ENCODE measurements at regions not wholly inside any gene's neighbourhood (a gene's known extent, or its start where the extent isn't known, plus 50 kb on each side); places are given as distances from the start of the nearest gene placed in this dataset.

DNA sequence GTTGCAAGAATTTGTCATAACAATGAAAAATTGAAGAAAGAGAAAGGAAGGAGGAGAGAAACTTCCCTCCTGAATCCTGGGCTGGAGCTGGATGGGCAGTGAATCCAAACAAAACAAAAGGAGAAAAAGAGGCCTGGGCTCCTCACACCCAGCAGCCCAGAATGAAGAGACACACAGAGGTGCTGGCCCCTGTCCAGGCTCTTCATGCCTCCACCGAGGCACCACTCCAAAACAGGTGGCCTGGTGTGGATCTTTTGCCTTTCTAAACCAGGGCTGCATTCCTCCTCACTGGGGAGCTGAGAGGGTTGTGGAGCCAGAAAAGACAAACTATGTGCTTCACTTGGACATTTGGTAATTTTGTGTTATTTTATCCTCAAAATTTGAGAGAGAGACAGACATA lies 76.0 kb downstream of the FAM124B start:
- DNase-seq: no peak

DNA sequence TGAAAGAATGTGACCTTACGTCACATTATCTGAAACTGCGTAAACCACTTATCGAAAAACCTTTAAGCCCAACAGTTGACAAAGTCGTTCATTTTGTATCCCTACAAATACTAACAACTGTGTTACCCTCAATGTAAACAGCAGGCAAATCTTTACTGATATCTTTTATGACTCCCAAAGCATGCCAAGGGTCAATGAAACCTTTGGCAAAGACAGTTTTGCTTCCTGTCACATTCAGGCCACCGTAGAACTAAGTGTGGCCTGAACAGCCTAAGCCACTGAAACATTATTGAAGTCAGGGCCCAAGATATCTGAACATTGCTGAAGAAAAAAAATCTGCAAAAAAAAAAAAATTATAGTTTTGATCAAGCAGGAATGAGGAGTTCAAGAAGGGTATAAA lies 77.3 kb downstream of the FAM124B start:
- DNase-seq: no peak

DNA sequence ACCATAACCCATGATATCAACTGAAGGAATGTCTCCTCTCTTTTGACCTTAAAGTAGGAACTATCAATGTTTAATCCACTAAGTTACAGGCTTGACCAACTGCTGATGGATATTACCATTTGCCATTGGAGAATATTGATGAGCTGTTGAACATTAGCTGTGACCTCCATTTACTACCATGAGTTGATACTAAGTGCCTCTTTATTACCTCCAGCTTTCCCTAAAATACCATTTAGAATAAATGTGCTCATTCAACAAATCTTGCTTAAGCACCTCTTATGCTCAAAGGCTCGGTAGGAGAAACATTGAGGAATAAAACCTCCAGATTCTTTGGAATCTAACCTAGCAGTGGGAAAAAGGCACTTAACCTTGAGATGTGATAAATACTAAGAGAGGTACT lies 81.2 kb downstream of the FAM124B start:
- DNase-seq: no peak

DNA sequence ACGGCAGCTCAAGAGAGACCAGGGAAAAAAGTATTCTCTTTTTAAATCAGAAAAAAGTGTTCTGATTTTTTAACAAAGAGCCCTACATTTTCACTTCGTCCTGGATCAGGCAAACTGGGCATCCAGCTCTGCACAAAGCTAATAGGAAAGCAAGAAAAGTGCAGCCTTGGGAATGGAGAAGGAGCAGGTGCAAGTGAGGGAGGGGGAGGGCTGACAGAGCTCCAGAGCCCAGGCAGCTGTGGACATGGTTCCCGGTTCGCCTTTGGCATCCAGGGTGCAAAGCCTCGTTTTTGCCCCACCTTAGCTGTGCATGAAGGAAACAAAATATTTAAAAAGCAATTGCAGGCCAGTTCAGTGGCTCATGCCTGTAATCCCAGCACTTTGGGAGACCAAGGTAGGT lies 82.2 kb downstream of the FAM124B start:
- DNase-seq: peak; percentile 23

DNA sequence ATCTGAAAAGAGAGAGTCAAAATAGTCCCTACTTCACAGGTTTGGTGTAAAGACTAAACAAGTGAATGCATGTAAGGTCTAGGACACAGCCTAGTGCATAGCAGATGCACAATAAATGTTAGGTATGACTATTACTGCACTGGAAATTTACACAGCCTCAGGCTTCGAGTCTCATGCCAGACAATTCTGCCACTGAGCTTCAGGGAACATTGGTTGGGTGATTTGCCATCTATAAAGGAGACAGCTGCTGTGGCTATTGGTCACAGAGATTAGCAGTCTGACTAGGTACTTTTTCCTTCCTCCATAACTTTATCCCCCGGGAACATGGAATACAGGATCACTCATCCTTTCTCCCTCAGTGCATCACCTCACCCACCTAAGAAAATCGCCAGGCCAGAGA lies 89.2 kb downstream of the FAM124B start:
- no peak for DNase-seq

DNA sequence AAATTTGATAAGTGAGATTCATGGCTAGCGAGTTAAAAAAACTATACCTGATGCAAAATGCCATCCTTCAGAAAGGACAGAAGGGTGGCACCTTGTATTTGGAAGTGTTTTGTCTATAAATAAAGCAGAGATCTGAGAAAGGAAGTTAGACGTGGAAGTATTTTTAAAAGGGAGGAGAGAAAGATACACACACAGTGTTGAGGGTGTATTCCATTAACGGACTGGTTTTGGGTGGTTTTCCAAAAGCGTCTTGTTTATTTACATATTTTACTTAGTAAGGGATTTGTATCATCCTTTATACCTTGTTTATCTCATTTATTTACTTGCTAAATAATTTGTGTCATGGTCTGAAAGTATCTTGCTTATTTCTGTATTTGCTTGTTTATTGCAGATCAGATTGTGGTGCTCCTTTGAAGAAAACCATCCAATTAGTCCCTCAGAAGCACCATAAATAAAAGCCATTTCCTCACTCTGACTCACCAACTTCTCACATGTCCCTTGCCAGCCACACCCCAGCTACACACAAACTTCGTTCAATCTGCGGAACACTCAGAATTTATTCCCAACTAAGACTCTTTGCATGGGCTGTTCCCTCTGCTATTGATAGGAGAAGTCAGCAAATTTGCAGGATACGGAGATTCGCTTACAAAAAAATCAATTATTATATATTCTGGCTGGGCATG lies 90.8 kb downstream of the FAM124B start:
- DNase-seq: no peak

DNA sequence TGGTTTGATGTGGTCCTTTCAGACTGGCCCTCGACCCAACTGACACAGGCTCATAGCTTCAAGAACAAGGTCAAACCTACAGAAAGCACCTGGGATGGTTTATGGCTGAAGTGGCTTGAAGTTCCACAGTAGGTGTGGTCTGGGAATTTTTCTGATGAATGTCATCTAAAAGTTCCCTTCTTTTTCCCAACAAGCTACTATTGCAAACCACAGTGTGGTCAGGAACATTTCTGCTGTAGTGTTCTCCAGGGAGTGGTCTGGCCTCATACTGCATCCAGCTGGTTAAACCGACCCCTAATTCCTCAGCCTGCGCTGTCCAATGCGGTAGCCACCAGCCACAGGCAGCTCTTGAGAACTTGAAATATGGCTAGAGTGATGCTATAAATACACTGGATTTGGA lies 92.7 kb downstream of the FAM124B start:
- DNase-seq: peak; percentile 74

DNA sequence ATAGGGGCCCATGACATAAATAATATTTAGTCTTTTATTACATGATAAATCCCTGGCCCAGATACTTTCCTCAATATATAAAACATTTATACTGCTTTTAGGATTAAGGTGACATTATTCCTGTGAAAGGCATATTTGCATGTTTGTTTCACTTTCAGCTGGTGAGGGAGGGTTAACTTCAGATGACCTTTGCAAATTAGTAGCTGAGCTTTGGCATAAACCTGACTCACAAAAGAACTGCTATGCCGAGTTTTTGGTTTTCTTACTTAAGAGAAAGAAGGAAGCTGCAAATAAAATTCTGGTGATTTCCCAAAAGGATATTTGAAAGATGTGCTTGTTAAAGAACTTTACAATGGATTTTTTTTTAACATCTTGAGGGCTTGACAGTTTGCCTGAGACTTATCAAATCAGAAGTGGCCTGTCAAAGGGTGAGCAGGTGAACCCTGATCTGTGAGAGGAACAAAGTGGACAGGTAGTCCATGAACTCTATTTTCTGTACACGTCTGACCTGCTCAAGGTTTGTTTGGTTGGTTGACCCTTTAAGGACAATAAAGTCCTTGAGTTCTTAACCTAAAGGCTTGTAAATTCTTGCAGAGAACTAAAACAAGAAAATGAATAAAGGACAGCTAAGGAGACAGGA lies 93.5 kb downstream of the FAM124B start:
- no peak for DNase-seq

DNA sequence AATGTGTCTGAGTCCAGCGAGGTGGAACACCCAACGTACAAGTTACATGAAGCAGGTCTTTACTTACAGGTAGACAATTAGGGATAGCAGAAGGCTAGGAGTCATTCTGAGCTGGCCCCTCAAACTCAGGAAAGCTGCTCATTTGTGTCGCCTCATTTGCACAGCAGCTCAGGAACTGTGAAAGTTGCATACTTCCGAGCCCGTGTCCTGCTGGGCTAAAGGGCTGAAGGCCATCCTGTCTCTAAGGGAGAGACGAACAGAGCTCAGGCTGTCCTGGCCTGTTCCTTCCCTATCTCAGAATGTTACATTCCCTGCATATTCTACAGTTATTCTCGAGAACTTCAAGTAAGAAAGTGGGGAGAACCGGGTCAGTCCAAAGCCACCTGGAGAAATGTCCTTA lies 99.0 kb downstream of the FAM124B start:
- DNase-seq: no peak

DNA sequence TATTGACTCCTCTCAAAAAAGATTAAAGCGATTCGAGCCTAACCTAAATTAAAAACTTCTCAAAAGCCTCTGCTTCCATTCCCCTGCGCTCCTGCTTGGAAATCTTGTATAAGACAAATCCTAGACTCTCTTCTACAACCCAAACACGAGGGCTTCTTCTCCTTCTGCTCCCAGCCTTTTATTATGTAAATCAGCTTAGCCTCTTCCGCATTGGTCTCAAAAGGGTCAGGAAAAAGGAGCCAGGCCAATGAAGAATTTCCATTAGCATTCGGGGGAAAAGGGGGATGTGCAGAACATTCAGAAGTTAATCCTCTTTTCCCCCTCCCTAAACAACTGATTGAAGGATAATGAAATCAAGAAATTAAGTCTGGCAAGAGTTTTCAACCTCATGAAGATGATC lies 107.9 kb downstream of the FAM124B start:
- no peak for DNase-seq

DNA sequence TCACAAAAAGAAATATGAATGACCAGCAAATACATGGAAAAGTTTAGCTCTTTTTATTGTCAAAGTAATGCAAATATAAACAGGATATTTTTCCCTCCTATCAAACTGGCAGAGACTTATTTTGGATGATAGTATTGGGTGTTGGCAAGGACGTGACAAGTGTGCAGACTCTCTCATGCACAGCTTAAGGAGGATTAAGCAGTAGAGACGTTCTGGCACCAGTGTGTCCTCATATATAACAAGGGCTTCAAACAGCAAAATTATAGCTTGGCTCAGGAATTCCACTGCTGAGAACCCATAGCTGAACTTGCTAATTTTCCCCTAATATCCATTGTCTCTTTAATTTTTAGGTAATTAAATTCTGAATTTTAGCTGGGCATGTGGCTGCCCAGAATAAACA lies 114.4 kb downstream of the FAM124B start:
- no peak for DNase-seq

DNA sequence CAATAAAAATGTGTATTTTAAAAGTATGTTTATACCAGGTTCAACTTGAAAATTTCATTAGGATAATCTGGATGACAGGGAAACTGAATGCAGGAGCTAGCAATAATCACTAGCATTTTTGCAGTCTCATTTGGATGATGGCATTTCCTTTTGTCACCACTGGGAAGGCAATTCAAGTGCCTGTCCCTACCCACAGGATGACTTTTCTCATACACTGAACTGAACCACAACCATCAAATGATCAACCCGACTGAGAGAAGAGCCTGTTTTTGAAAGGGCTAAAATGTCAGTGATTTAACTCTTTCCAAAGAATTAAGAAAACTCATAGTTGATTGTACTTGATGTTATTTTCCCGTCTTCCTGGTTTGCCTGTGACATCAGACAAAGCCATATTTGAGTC lies 115.0 kb downstream of the FAM124B start:
- no peak for DNase-seq

DNA sequence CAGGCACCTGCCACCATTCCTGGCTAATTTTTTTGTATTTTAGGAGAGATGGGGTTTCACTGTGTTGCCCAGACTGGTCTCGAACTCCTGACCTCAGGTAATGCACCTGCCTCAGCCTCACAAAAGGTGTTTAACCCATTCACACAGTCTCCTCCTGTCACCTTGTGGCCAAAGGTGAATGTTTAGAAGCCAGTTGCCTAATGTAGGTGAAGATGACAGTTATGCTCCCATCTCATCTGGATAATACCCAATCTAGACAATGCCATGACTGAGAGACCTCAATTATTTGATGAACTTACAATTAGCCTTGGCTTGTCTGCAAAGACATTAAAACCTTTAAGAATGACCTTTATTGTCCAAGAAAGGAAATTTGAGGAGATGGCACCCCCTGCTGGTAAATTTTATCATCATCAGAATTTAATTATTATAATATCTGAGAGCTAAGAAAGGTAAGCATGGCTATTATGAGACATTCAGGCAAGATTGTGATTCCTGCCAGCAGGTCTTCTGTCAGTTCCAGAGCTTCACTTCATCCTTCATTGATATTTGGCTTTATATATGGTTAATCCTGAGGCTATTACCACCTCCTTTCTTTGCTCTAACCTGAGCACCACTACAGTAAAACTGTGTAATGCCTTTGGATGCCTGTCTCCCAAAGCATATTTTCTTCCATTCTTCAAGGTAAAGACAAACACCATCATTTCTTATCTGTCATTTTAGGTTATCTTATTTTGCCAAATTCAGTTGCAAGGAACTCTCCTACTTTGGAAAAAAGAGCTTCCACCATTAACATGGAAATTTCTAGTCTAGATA lies 117.6 kb downstream of the FAM124B start:
- no peak for DNase-seq

DNA sequence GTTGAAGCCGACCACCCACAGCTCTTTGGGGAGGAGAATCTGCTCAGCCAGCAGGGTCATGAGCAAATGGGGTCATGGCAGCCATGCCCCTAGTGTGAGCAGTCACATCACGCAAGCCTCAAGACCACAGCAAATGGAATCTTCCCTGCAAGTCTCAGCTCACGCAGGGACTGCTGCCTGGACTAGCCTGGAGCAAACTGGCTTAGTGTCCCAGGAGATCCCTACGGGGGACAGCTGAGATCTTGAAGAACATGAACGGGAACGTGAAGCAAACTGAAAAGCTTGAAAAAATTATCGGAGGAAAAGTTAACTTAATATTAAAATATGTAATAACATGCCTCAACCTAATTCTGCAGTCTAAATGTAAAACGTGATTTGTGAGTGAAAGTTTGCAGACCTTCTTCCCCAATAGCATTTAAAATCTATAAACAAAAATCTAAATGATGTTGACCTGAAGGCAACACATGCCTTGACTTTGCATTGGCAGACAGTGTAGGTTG lies 118.4 kb downstream of the FAM124B start:
- DNase-seq: no peak

DNA sequence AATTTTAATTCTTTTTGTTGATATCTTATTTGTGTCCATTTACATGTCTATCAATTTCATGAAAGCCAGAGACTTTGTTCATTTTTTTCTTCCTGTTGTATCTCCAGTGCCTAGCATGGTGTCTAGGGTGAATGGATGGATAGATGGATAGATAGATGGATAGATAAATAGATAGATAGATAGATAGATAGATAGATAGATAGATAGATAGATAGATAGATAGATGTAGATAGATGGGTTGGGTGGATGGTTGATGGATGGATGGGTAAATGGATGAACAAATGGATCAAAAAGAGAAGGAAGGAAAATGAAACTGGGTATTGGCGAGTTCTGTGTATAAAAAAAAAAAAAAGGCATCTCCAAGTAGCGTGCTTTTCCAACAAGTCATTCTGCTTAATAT lies 120.5 kb downstream of the FAM124B start:
- no peak for DNase-seq

DNA sequence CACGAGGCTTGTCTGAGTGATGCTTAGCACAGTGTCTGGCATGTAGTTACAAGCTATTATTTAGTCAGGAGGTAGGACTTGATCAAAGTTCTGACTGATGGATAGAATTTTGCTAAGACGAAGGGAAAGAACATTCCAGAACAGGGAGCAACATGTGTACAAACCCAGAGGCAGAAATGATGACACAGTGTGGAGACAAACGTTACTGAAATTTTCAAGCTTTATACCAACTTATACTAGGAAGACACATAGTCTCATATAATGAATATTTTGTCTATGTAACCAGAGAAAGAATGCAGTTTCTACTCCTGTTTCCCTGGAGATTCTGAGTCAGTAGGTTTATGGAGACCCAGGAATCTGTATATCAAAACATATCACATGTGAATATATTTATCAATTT lies 123.4 kb downstream of the FAM124B start:
- DNase-seq: no peak

DNA sequence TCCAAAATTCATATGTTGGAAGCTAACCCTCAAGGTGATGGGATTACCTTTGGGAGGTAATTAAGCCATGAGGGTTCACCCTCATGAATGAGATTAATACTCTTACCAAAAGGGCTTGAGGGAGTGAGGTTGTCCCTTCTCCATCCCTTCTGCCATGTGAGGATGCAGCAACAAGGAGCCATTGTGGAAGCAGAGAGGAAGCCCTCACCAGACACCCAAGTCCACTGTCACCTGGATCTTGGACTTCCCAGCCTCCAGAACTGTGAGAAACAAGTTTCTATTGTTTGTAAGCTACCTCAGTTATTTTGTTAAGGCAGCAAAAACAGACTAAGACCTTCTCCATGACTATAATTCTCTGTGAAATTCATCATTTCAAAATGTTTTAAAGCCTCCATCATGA lies 125.7 kb downstream of the FAM124B start:
- DNase-seq: no peak

DNA sequence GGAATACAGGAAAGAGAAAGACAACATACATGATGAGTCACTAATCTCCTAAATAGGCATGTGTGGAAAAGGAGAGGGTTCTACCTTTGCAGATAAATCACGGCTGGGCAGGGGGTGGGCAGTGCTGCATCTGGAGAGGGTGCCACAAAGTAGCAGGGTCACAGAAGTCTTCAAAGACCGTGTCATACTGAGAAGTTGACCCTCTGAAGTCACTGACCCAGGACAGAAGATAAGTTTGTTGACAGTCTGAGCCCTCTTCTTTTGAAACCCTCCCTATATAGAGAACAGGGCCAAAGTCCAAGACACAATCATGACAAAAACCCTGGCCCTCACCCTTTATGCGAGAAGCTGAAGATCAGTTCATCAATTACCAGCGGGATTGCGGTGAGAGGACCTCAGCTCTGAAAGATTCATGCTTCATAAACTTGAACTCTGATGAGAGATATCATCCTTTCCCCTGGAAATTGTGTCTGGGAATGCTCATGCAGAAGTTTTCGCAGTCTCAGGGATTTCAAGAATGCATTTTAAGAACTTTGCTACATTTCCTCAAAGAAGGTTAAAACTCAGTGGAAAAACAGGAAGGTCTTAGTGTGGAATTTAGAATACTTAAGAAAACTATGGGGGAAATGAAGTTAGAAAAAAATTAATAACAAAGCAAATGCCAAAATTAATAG lies 129.5 kb downstream of the FAM124B start:
- no peak for DNase-seq

DNA sequence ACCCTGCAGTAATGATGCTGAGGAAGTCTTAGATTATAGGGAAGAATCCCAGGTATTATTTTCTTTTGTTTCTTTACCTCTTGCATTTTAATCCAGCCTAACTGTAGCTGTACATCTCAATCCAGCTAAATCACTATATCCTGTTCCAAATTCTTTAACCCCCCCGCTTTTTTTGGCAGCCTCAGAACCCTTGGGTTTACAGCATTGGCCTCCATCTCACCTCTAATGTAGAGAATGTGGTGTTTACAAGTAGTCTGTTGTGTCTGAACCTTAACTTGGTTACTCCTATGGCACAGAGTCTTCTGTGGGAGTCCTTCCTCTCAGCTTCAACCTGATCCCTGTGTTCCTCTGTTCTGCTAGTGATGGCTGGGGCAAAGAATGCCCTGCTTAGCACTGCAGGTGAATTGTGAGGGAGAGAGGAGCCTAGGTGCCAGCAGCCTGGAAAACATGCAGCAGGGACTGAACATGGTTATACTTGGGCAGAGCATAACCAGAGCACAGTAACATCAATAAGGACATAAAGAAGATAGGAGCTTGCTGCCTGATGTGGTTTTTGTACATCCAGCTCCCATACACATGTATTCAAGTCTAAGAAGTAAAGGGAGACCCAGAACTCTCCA lies 130.2 kb downstream of the FAM124B start:
- DNase-seq: peak; percentile 44

DNA sequence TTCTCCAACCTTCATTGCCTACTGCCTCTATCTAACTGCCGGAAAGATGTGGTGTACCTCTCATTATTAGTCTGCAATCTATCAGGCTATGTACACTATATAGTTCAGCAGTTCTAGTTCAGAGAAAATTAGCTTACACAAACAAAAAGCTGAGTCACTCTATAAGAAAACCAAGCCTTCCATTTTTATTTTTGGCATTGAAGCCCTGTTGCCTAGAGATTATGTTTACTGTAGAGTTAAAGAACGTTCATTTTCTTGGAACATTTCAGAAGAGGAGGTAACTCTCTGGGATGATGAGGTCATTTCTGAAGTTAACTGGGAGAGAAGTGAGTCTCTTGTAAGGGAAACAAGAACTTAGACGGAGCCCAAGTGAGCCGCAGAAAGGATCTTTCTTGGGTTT lies 133.5 kb downstream of the FAM124B start:
- DNase-seq: no peak

DNA sequence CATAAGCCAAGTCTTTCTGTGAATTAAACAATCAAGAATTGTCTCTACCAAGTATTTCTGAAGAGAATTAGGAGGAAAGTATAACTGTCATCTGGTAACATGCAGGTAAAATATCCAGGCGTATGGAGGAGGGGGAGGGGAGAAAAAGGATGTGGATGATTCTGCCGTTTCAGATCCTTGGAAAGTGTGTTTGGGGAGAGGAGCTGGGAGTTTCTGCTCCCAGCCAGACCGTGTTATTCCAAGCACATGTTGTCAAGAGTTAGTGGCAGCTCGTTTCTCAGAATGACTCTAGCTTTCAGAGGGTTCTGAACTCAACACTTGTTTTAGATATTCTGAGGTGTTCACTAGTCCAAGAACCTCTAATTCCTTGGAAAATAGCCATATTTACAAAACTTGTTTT lies 137.6 kb downstream of the FAM124B start:
- no peak for DNase-seq

DNA sequence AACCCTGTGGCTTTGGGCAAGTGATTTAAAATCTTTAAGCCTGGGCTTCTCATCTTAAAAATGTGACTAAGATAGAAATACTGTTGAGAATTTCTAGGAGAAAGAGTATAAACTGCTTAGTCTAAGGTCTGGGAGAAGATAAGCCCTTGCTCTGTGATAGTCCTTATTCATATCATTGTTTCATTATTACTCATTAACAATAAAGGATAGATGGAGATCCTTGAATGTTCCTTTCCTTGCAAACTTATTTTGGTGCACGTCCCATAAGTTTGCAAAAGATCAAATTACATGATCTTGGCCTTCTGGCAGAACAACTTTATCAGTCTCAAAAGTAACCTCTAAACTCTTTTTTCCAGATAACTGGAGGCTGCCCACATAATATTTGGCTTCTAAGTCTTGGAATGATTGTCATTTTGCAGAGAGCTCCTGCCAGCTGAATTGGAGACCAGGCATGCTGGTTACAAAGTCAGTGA lies 138.3 kb downstream of the FAM124B start:
- no peak for DNase-seq

DNA sequence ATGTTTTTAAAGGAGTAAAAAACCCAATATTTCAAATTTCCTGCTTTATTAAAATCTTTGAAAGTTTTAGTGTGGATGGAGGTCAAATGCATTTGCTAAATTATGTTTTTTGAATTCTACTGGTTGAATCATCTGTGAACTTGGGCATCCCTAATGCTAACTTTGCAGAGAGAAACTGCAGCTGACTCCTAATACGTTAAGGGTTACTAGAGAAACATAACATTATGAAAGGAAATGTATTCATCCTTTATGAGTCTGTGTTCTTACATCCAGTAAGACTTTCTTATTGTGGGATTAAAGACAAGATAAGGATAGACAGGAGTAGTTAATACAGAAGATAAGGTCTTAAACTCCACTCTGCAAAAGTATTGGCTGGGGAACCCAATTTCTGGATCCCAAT lies 140.6 kb downstream of the FAM124B start:
- DNase-seq: no peak
